Effector memory CD8-positive, alpha-beta T cell (primary cell): ENCODE measurements at regions not wholly inside any gene's neighbourhood (a gene's known extent, or its start where the extent isn't known, plus 50 kb on each side); places are given as distances from the start of the nearest gene placed in this dataset.

Source experiments
- ATAC-seq: fragments of 150-1000 bp; cut with Tn5 transposase; replicated peaks from 2 replicates; pipeline ENCODE4 v1.10.0; 2021; ENCODE audit warnings: mild to moderate bottlenecking, moderate library complexity
- DNase-seq, 3 experiments: peaks; one replicate each; pipeline ENCODE4 v3.0.0; 2021
- H3K27ac Mint-ChIP-seq, 2 donors: one replicate each; pipeline ENCODE4 v1.8.0; 2022; ENCODE audit warnings: mild to moderate bottlenecking in 2 of 2, mixed read lengths in 2 of 2, moderate library complexity in 2 of 2
- H3K27me3 Mint-ChIP-seq, 2 donors: one replicate each; pipeline ENCODE4 v1.8.0; 2022; ENCODE audit warnings: mixed read lengths in 2 of 2
- H3K36me3 Mint-ChIP-seq: one replicate; pipeline ENCODE4 v1.8.0; 2022; ENCODE audit warnings: mild to moderate bottlenecking, moderate library complexity, mixed read lengths; ENCODE audit not compliant: insufficient read depth
- H3K4me1 Mint-ChIP-seq, 2 donors: one replicate each; pipeline ENCODE4 v1.8.0; 2022; ENCODE audit warnings: low read depth in 2 of 2, mixed read lengths in 2 of 2
- H3K4me3 Mint-ChIP-seq, 2 donors: one replicate each; pipeline ENCODE4 v1.8.0; 2022; ENCODE audit warnings: mild to moderate bottlenecking in 2 of 2, mixed read lengths in 2 of 2, moderate library complexity in 2 of 2
- H3K9me3 Mint-ChIP-seq, 2 donors: one replicate each; pipeline ENCODE4 v1.8.0; 2022; ENCODE audit warnings: mixed read lengths in 2 of 2

- ATAC-seq (no peak), DNase-seq (no peak)
- Mint-ChIP-seq H3K4me1 (no peaks in the 10 kb centered on the region), H3K4me3 (no peak overlapping the region), H3K9me3 (no peaks in the 10 kb centered on the region), H3K36me3 (no peaks in the 10 kb centered on the region), H3K27ac (no peak overlapping the region), H3K27me3 (peaks cover 0 to 5% of the 10 kb centered on the region in 2 donors)
Measured at GRCh38 chr2:64784168-64785061, 130.7 kb upstream of the SERTAD2 start.

GRCh38 chr2:64785245-64785644, 131.5 kb upstream of the SERTAD2 start:
- Mint-ChIP-seq H3K4me1 (no peaks in the 10 kb centered on the region), H3K4me3 (no peak overlapping the region), H3K27me3 (peaks cover 0 to 5% of the 10 kb centered on the region in 2 donors), H3K9me3 (no peaks in the 10 kb centered on the region), H3K36me3 (no peaks in the 10 kb centered on the region), H3K27ac (no peak overlapping the region)
- ATAC-seq: no peak
- DNase-seq: no peak

GRCh38 chr2:64786343-64787018, 132.8 kb upstream of the SERTAD2 start:
- H3K27me3 Mint-ChIP-seq: peaks cover 0 to 2% of the 10 kb centered on the region in 2 donors
- no peak for ATAC-seq
- DNase-seq: no peak
- no peaks in the 10 kb centered on the region for H3K36me3 Mint-ChIP-seq
- H3K4me1 Mint-ChIP-seq: no peaks in the 10 kb centered on the region
- no peak overlapping the region for H3K27ac Mint-ChIP-seq
- no peaks in the 10 kb centered on the region for H3K9me3 Mint-ChIP-seq
- H3K4me3 Mint-ChIP-seq: no peak overlapping the region

- no peak for ATAC-seq
- H3K27ac Mint-ChIP-seq: no peak overlapping the region
- no peak overlapping the region for H3K4me3 Mint-ChIP-seq
- H3K4me1 Mint-ChIP-seq: no peaks in the 10 kb centered on the region
- no peaks in the 10 kb centered on the region for H3K9me3 Mint-ChIP-seq
- H3K36me3 Mint-ChIP-seq: no peaks in the 10 kb centered on the region
- DNase-seq: no peak
- H3K27me3 Mint-ChIP-seq: no peaks in the 10 kb centered on the region
Measured at GRCh38 chr2:64787019-64787365, 133.3 kb upstream of the SERTAD2 start.

GRCh38 chr2:64787698-64788097, 134.0 kb upstream of the SERTAD2 start:
- no peak for ATAC-seq
- Mint-ChIP-seq H3K4me3 (no peak overlapping the region), H3K4me1 (no peaks in the 10 kb centered on the region), H3K27me3 (no peaks in the 10 kb centered on the region), H3K27ac (no peak overlapping the region), H3K9me3 (no peaks in the 10 kb centered on the region), H3K36me3 (no peaks in the 10 kb centered on the region)
- no peak for DNase-seq

- Mint-ChIP-seq H3K4me1 (no peaks in the 10 kb centered on the region), H3K27ac (no peak overlapping the region), H3K27me3 (no peaks in the 10 kb centered on the region), H3K4me3 (no peak overlapping the region), H3K36me3 (no peaks in the 10 kb centered on the region), H3K9me3 (no peaks in the 10 kb centered on the region)
- ATAC-seq (no peak), DNase-seq (no peak)
Measured at GRCh38 chr2:64789466-64790320, 136.0 kb upstream of the SERTAD2 start.

GRCh38 chr2:64792300-64792699, 138.6 kb upstream of the SERTAD2 start:
- Mint-ChIP-seq H3K27me3 (no peaks in the 10 kb centered on the region), H3K27ac (no peak overlapping the region), H3K4me3 (no peak overlapping the region), H3K4me1 (no peaks in the 10 kb centered on the region), H3K36me3 (no peaks in the 10 kb centered on the region), H3K9me3 (no peaks in the 10 kb centered on the region)
- DNase-seq (no peak), ATAC-seq (no peak)

- Mint-ChIP-seq H3K9me3 (no peaks in the 10 kb centered on the region), H3K4me1 (no peaks in the 10 kb centered on the region), H3K36me3 (no peaks in the 10 kb centered on the region), H3K27me3 (no peaks in the 10 kb centered on the region), H3K27ac (no peak overlapping the region), H3K4me3 (no peak overlapping the region)
- ATAC-seq: no peak
- DNase-seq: no peak
Measured at GRCh38 chr2:64792995-64793639, 139.4 kb upstream of the SERTAD2 start.

GRCh38 chr2:64793701-64794100, 140.0 kb upstream of the SERTAD2 start:
- no peaks in the 10 kb centered on the region for H3K4me1 Mint-ChIP-seq
- DNase-seq (no peak), ATAC-seq (no peak)
- no peak overlapping the region for H3K4me3 Mint-ChIP-seq
- no peaks in the 10 kb centered on the region for H3K36me3 Mint-ChIP-seq
- H3K27me3 Mint-ChIP-seq: no peaks in the 10 kb centered on the region
- no peaks in the 10 kb centered on the region for H3K9me3 Mint-ChIP-seq
- no peak overlapping the region for H3K27ac Mint-ChIP-seq

GRCh38 chr2:64794426-64794995, 140.8 kb upstream of the SERTAD2 start:
- ATAC-seq (no peak), DNase-seq (no peak)
- H3K27ac Mint-ChIP-seq: no peak overlapping the region
- no peaks in the 10 kb centered on the region for H3K27me3 Mint-ChIP-seq
- H3K4me1 Mint-ChIP-seq: no peaks in the 10 kb centered on the region
- H3K9me3 Mint-ChIP-seq: no peaks in the 10 kb centered on the region
- H3K36me3 Mint-ChIP-seq: no peaks in the 10 kb centered on the region
- H3K4me3 Mint-ChIP-seq: no peak overlapping the region

- no peak overlapping the region for H3K4me3 Mint-ChIP-seq
- ATAC-seq (no peak), DNase-seq (no peak)
- H3K36me3 Mint-ChIP-seq: no peaks in the 10 kb centered on the region
- no peak overlapping the region for H3K27ac Mint-ChIP-seq
- H3K27me3 Mint-ChIP-seq: no peaks in the 10 kb centered on the region
- H3K9me3 Mint-ChIP-seq: no peaks in the 10 kb centered on the region
- H3K4me1 Mint-ChIP-seq: no peaks in the 10 kb centered on the region
Measured at GRCh38 chr2:64795024-64795592, 141.4 kb upstream of the SERTAD2 start.

GRCh38 chr2:64796926-64797325, 143.2 kb upstream of the SERTAD2 start:
- Mint-ChIP-seq H3K4me1 (no peaks in the 10 kb centered on the region), H3K9me3 (no peaks in the 10 kb centered on the region), H3K27me3 (no peaks in the 10 kb centered on the region), H3K27ac (no peak overlapping the region), H3K36me3 (no peaks in the 10 kb centered on the region), H3K4me3 (no peak overlapping the region)
- no peak for ATAC-seq
- no peak for DNase-seq
